Parathyroid adenoma (tissue), 2 donors: ENCODE measurements at regions not wholly inside any gene's neighbourhood (a gene's known extent, or its start where the extent isn't known, plus 50 kb on each side); places are given as distances from the start of the nearest gene placed in this dataset.

Experiments used
- H2AFZ ChIP-seq: fragments of 300-600 bp; sonication (generic); one replicate; pipeline ENCODE4 v1.7.0; 2017; ENCODE audit warnings: antibody characterized with exemption, mild to moderate bottlenecking
- H3K27ac ChIP-seq: fragments of 300-600 bp; sonication (generic); one replicate; pipeline ENCODE4 v1.7.0; 2017
- H3K27me3 ChIP-seq: fragments of 300-600 bp; sonication (generic); one replicate; pipeline ENCODE4 v1.7.0; 2017; ENCODE audit warnings: low read length; ENCODE audit not compliant: control insufficient read depth, insufficient read depth
- H3K36me3 ChIP-seq: fragments of 300-600 bp; sonication (generic); one replicate; pipeline ENCODE4 v1.7.0; 2017; ENCODE audit warnings: low read length; ENCODE audit not compliant: control insufficient read depth, insufficient read depth
- H3K4me1 ChIP-seq: fragments of 300-600 bp; sonication (generic); one replicate; pipeline ENCODE4 v1.7.0; 2017; ENCODE audit warnings: control low read depth
- H3K4me2 ChIP-seq: fragments of 300-600 bp; sonication (generic); one replicate; pipeline ENCODE4 v1.7.0; 2017; ENCODE audit warnings: low read length
- H3K4me3 ChIP-seq: fragments of 300-600 bp; sonication (generic); one replicate; pipeline ENCODE4 v1.7.0; 2017; ENCODE audit warnings: low read depth, low read length
- H3K79me2 ChIP-seq: fragments of 300-600 bp; sonication (generic); one replicate; pipeline ENCODE4 v1.7.0; 2017; ENCODE audit warnings: control low read depth
- H3K9ac ChIP-seq: fragments of 300-600 bp; sonication (generic); one replicate; pipeline ENCODE4 v1.7.0; 2017; ENCODE audit warnings: mild to moderate bottlenecking
- H3K9me3 ChIP-seq: fragments of 300-600 bp; sonication (generic); one replicate; pipeline ENCODE4 v1.7.0; 2017; ENCODE audit warnings: low read length; ENCODE audit not compliant: control insufficient read depth
- TF ChIP-seq, protein P1 (sequence below): fragments of 300-600 bp; sonication (generic); IDR thresholded peaks from one replicate; pipeline ENCODE4 v1.7.0; 2017; ENCODE audit warnings: antibody characterized with exemption, mild to moderate bottlenecking
- donor health status: primary hyperparathyroidism.

DNA sequence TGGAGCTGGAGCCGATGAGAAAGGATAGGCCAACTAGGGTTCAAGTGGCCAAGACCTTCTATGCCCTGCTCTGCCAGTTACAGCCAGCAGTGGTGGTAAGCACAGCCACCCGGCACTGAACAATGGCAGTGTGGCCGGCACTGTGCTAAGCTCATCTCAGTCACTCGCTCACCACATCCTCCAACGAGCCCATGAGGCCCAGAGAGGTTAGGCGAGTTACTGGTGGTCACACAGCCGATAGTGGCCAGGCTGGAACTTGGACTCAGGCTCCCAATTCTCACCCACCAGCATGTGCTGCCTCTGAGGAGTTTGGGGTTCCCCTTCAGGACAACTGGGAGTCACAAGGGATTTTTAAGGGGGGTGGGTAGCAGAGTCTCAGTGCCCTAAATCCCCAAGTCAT is 66.4 kb downstream of the IGLL1 start:
- Histone ChIP-seq H3K4me2 (no peak overlapping the region), H3K27me3 (no peaks in the 10 kb centered on the region), H3K9ac (no peak overlapping the region), H3K79me2 (no peaks in the 10 kb centered on the region), H3K4me1 (no peaks in the 10 kb centered on the region), H3K9me3 (no peaks in the 10 kb centered on the region), H3K36me3 (no peaks in the 10 kb centered on the region), H3K4me3 (no peak overlapping the region), H3K27ac (no peak overlapping the region), H2AFZ (no peak overlapping the region)
- TF ChIP-seq, protein P1, sequence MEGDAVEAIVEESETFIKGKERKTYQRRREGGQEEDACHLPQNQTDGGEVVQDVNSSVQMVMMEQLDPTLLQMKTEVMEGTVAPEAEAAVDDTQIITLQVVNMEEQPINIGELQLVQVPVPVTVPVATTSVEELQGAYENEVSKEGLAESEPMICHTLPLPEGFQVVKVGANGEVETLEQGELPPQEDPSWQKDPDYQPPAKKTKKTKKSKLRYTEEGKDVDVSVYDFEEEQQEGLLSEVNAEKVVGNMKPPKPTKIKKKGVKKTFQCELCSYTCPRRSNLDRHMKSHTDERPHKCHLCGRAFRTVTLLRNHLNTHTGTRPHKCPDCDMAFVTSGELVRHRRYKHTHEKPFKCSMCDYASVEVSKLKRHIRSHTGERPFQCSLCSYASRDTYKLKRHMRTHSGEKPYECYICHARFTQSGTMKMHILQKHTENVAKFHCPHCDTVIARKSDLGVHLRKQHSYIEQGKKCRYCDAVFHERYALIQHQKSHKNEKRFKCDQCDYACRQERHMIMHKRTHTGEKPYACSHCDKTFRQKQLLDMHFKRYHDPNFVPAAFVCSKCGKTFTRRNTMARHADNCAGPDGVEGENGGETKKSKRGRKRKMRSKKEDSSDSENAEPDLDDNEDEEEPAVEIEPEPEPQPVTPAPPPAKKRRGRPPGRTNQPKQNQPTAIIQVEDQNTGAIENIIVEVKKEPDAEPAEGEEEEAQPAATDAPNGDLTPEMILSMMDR: no peak

DNA sequence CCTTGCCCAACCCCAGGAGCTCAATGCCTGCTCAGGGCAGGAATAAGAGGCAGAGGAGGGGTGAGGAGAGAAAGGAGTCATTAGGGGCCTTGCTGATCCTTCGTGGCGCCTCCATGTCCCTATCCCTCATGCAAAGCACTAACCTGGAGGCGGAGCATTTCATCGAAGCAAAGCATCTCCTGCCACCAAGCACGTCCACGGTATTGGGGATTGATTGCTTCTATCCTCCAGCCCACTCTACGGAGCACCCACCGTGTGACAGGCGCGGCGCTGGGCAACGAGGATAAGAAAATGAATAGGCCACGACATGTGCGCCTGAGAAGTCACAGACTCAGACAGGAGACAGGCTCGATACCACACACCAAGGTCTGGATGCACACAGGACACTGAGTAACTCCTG is 67.0 kb downstream of the IGLL1 start:
- no peaks in the 10 kb centered on the region for H3K9me3 ChIP-seq
- H3K79me2 ChIP-seq: no peaks in the 10 kb centered on the region

DNA sequence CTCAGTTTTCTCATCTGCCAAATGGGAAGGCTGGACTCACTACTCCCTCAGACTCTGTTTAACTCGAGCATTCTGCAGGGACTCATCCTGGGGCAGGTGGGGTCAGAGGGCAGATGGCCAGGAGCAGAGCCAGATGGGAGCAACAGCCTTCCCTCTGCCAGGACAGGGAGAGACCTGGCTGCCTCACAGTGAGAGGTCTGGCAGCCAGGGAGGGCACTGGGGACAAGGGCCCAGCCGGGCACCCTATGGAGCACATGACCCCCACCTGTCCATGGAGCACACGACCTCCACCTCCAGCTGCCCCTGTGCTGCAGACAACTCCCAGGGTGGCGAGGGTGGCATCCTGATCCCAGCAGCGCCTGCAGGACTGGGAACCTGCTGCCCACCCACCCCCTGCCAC is 67.4 kb downstream of the IGLL1 start:
- Histone ChIP-seq H3K79me2 (no peaks in the 10 kb centered on the region), H2AFZ (no peak overlapping the region), H3K27me3 (no peaks in the 10 kb centered on the region), H3K4me2 (no peak overlapping the region), H3K9ac (no peak overlapping the region), H3K27ac (no peak overlapping the region), H3K4me3 (no peak overlapping the region), H3K36me3 (no peaks in the 10 kb centered on the region), H3K4me1 (no peaks in the 10 kb centered on the region), H3K9me3 (no peaks in the 10 kb centered on the region)
- TF ChIP-seq, protein P1: no peak

More for the DNA sequence above, 67.0 kb downstream of the IGLL1 start:
- Histone ChIP-seq H3K36me3 (no peaks in the 10 kb centered on the region), H3K4me1 (no peaks in the 10 kb centered on the region), H2AFZ (no peak overlapping the region), H3K9ac (no peak overlapping the region), H3K4me3 (no peak overlapping the region), H3K27me3 (no peaks in the 10 kb centered on the region), H3K27ac (no peak overlapping the region), H3K4me2 (no peak overlapping the region)
- TF ChIP-seq, protein P1: no peak

DNA sequence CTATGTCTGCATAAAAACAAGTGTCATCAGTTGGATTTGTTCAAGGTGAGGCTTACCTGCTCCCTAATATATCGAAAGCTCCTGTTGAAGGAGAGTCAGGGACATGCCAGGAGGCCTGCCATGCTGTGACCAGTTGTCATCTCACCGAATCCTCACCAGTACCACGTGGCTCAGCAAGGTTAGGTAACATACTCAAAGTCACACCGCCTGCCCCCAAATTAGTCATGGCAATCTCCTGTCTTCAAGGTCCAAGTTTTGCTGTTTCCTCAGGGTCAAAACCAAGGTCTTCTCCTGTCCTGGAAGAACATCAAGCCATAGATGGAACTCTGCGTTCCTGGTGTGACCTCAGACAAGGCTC is 67.8 kb downstream of the IGLL1 start:
- no peak overlapping the region for H3K27ac ChIP-seq
- H2AFZ ChIP-seq: no peak overlapping the region
- no peak overlapping the region for H3K9ac ChIP-seq
- no peaks in the 10 kb centered on the region for H3K79me2 ChIP-seq
- TF ChIP-seq, protein P1: no peak
- H3K9me3 ChIP-seq: no peaks in the 10 kb centered on the region
- H3K4me2 ChIP-seq: no peak overlapping the region
- no peaks in the 10 kb centered on the region for H3K36me3 ChIP-seq
- H3K4me3 ChIP-seq: no peak overlapping the region
- H3K4me1 ChIP-seq: no peaks in the 10 kb centered on the region
- H3K27me3 ChIP-seq: no peaks in the 10 kb centered on the region

DNA sequence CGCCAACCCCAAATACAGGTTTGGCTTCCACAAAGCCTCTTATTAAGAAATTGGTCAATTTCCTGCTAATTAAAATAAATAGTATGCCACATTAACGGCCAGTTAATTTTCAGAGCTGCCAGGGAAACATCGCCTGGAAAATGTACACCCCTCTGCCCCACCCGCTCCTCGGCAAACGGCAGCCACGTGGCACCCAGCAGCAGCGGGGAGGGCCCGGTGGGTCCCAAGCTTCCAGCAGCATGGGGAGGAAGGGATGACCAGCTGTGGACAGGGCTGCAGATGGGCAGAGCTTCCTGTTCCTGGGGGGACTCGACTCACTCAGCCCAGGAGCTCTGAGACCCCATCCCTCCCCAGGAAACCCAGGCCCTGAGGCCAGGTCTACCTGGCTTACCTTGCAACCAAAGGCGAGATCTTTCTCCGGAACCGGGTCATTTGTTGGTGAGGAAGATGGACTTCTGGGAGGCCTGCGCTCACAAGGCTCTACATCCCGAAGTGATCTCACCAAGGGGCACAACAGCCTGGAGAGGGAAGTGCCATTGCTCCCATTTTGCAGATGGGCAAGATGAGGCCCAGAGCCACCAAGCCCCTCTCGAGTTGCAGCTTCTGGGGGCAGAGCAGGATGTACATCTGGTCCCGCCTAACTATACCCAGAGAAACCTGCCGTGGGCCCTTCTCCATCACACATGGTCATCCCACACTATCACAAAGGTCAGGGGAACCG is 68.3 kb downstream of the IGLL1 start:
- Histone ChIP-seq H3K27me3 (no peaks in the 10 kb centered on the region), H3K36me3 (no peaks in the 10 kb centered on the region), H3K4me3 (no peak overlapping the region), H3K79me2 (no peaks in the 10 kb centered on the region), H3K9me3 (no peaks in the 10 kb centered on the region), H3K9ac (no peak overlapping the region), H3K4me1 (no peaks in the 10 kb centered on the region), H3K27ac (no peak overlapping the region), H2AFZ (no peak overlapping the region), H3K4me2 (no peak overlapping the region)
- TF ChIP-seq, protein P1: no peak
